COLO668 (cell line): ENCODE measurements at regions not wholly inside any gene's neighbourhood (a gene's known extent, or its start where the extent isn't known, plus 50 kb on each side); places are given as distances from the start of the nearest gene placed in this dataset.
A peak's percentile ranks its signal among the peaks of the same experiment; 100 is the strongest.

ENCODE experiments used
- DNase-seq: peaks from one replicate; lab custom pipeline; 2025; ENCODE audit not compliant: unreplicated experiment; lab: John Stamatoyannopoulos, UW

DNA sequence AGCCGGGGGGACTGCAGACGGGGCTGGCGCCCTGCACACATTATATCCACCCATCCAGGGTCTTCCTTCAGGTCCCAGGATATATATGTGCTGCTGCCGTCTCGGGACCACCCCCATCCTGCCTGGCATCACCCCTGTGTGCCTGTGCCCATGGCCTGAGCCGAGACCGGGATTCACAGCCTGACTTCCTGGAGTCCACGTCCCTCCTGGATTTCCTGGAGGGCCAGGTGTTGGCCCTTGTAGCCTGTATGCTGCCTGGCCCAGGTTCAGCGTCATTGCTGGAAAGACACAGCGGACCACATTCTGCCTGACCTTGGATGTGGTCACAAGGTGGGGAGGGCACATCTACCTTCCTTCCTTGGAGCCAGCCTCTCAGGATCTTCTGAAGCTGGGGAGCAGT is 551.1 kb downstream of the BRD1 start:
- no peak for DNase-seq

DNA sequence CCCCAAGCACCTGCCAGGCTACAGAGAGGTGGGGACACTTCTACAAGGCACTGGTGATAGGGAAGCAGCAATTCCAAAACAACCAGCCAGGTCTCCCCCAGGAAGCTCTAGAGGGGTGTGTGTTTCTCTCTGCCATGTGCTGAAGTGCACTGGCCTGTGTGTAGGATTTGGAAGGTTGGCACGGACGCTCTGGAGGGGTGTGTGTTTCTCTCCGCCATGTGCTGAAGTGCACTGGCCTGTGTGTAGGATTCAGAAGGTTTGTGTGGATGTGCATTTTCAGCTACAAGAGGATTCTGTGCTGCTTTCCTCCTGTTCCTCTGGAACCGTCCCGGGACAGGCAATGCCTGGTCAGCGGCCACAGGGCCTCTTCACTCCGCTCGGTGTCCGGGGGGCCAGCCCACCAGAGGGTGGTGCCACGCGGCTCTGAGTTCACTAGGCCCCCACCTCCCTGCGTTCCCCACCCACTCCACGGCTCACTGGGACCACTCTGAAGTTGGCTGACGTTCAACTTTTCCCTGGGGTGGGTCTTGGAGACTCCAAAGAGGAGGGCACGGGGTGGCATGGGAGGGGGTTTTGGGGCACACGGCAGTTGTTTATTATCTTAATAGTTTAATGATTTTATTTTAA is 552.8 kb downstream of the BRD1 start:
- DNase-seq = no peak

DNA sequence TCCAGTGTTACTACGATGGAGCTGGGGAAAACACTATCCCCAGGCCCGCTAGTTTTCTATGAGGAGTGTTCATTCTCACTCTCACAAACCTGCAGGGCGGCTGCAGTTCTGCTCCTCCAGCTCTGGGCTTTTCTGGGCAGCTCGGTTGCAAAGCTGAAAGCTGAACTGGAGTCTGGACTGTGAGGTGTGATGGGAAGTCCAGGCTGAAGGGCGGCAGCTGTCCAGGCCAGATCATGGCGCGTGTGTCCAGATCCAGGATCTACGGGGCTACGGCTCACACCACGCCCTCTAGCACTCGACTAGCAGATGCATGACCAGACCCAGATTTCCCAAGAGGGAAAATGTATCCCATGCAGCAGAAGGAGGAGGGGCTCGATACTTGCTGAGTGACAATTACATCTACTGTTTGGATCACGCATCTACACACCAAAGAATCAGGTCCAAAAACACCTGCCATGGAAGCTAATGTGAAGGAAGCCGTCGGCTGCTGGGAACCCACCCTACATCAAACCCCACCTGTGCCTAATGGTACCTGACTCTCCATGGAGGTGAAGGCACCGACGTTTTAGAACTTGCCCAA is 555.0 kb downstream of the BRD1 start:
- no peak for DNase-seq

DNA sequence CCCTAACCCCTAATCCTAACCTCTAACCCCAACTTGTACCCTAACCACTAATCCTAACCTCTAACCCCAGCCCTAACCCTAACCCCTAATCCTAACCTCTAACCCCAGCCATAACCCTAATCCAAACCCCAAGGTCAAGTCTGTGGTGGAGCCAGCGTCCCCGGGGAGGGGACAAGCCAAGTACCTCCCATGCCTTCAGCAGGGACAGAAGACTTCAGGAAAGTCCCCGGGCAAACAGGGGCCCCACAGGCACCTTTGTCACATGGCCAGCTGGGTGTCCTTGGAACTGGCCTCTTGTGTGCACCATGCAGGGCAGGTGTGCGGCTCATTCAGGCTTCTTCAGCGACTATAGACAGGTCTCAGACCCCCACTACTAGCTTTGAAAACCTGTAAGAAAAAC is 555.8 kb downstream of the BRD1 start:
- DNase-seq = no peak

DNA sequence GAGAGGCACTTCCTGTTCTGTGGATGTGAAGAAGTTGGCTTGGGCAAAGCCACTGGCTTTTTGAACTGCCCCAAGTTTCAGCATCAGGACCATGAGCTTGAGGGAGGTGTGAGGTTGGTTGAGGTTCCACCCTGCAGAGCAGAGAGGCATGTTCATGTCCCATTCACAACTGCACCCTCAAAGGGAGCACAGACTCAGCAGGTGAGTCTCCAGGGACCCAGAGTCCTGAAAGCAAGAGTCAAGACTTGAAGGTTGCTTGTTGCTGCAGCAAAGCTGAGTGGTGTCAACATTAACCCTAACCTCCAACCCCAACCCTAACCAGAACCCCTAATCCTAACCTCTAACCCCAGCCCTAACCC is 556.3 kb downstream of the BRD1 start:
- DNase-seq = no peak

DNA sequence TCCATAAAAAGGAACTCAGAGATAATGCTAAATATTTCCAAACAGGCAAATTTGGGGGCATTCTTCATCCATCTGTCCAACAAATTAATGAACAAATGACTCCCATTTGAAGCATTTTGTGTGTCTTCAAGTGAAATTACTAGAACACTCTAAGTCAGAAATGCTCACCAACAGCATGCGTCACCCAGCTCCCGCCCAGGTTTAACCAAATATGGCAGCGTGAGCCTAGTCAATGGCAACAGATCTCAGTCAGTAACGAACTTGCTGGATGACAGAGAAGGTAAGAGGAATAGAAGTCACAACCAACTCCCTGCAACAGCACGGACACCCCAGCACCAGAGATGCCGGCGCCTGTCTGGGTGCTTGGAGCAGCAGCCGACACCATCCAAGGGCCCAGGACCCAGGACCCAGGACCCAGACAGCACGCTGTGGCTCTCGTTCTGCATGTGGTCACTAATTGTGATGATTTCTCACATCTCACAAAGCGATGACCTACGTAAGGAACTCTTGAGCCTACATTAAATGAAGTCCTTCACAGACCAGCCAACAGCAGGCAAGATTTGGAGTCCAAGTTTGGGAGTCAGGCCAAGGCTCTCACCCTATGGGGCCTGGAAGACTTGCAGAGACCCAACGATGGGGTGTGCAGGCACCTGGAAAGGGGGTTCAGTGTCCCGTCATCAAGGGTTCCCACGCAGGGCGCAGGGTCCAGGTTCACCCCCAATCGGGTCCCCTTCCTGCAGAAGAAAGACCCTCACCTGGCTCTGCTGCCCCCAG is 556.9 kb downstream of the BRD1 start:
- no peak for DNase-seq

DNA sequence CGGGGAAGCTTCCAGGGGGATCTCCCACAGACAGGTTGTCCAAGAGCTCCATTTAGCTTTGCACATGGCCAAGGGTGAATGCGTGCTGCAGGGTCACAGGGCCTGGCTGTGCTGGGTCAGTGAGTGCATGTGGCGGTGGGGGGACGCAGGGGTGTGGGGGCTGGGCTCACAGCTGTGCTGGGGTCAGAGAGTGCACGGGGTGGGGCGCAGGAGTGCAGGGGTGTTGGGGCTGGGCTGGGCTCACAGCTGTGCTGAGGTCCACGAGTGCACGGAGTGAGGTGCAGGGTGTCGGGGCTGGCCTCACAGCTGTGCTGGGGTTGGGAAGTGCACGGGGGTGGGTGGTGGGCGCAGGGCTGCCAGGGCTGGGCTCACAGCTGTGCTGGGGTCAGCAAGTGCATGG is 557.7 kb downstream of the BRD1 start:
- no peak for DNase-seq

DNA sequence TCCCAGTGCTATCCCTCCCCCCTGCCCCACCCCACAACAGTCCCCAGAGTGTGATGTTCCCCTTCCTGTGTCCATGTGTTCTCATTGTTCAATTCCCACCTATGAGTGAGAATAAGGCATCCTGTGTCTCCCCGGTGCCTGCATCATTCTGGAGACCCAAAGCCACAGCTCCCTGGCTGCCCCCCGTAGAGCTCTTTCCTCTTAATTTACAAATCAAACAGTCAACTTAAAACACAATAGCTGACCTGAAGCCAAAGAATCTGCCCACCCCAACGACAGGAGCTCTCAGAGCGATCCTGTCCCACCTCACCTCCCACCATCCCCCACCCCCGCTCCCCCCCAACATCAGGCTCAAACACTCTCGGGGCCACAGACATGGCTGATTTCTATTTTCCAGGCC is 558.3 kb downstream of the BRD1 start:
- DNase-seq = no peak

DNA sequence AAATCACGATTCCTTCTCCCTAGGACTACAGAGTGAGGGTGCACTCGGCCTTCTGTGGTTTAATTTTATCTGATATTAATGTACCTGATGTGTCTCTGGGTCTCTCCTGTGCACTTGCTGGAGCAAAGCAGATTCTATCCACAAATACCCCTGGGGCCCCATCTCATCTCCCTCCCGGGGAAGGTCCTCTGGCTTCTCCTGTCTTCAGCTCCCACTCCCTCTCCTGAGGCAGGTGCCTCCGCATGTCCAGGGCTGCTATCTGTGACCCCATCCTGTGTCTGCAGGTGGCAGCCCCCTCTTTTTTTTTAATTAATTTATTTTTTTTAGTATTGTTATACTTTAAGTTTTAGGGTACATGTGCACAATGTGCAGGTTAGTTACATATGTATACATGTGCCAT is 558.7 kb downstream of the BRD1 start:
- DNase-seq = no peak

DNA sequence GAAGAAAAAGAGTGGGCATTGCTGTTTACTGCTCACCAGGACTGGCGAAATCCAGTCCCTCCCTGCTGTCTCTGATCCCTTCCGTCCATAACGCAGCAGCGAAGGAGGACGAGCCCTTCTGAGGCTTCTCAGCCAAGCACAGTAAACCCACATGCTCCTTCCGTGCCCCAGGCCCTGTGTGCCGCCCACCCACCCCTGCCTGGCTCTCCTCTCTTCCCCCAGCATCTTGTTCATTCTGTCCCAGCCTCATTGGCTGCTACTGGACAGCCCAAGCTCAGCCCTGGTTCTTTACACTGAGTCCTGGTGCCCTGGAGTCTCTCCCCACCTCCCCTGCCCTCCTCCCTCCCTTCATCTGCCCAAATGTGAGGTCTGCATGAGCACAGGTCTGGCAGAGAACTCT is 559.7 kb downstream of the BRD1 start:
- no peak for DNase-seq

DNA sequence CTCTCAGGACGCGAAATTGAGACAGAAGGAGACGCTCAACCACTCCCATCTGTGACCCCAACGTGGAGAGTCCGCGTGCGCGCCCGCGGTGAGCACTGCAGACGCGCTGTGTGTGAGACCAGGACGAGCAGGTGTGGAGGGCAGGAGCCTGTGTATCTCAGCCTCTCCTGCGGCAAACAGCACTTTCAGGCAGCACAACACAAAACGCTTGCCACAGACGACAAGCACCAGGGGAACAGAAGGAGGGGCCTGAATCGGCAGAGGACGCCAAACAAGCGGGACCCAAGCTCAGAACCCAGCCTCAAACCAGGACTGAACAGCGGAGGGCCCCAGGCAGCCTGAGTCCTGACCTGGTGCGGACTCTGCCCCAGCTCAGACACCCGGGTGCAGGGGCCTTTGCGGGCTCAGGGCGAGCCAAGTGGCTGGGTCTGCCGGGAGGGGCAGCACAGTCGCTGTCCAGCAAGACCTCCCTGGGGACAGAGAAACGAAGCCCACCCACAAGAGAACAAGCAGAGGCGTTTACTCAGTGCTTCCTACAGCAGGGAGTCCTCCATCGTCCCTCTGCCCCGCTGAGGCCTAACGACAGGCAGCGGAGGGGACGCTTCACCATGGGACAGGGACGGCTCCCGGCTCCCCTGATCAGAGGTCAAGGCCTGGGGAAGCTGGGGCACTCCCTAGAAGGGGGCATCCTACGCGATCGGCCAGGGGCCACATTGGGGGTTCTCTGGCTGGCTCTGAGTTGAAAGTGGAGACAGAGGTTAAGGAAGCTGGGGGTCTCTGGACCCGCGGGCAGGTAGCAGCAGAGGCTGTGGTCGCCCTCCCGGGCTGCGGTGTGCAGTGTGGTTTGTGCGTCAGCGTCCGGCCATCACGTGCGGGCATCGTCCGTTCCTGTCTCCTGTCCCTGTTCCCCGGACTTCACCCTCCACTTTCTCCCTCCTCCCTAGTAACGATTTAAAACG is 560.8 kb downstream of the BRD1 start:
- DNase-seq = peak; percentile 24

DNA sequence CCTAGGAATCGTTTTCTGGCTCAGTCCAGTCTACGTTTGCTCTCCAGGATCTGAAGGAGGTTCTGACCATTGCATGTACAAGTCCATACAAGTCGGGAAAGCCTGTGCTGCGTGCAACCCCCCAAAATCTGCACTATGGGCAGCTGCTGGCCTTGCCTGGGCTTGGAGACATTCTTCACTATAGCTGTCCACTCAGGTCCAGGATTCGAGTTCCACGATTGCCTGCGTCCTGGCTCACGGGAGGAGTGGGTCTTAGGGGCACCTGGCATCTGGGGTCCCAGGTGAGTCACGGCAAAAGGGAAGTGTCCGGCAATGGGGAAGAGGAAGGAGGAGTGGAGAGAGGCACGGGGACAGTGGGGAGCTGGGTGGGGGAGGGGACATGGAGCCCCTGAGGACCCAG is 563.0 kb downstream of the BRD1 start:
- no peak for DNase-seq

DNA sequence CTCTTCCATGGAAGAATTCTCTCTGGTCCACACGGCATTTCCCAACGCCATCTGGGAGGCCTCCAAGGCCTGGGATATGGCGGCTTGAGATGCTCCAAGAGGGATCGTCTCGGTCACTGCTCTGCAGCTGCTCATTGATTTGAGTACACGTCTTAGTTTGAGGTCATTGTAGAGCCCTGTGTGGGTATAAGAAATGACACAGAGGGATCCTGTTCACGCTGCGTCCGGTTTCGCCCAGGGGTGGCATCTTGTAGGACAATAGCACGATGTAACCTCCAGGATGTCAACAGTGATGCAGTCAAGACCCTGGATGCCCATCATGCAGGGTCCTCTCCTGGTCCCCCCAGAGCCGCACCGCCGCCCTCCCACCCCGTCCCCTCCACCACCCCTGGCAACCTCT is 564.6 kb downstream of the BRD1 start:
- no peak for DNase-seq

DNA sequence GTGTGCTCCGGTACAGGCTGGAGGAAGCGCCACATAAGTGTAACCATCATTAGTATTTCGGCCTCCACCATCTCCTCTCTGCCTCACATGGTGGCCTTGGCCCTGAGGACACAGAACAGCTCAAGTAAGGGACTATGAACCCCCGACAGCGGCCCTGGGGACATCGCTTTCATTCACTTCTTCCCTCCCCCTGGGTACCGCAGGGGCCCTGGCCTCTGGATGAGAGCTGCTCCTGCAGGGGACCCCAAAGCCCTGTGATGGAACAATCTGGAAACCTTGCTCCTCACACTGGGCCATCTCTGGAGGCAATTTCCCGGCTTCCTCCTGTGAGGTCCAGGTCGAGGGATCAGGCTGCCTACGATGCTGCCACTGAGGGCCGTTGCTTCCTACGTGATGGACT is 565.5 kb downstream of the BRD1 start:
- no peak for DNase-seq

DNA sequence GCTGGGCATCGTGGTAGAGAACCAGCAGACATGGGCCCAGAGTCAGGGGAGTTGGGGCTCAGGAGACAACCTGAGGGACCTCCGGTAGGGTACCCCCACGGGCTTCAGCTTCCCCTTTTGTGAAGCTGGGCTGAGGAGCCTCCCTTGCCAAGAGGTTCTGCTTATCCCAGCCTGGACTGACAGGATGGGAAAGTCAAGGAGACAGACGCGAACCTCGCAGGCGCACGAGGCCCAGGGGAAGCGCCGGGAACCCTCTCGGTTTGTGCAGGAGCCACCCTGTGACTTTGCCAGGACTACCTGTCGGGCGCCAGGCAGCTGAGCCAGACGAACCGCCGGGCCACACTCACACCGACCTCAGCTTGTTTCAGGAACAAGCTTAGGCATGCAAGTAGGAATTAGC is 566.1 kb downstream of the BRD1 start:
- DNase-seq = no peak

DNA sequence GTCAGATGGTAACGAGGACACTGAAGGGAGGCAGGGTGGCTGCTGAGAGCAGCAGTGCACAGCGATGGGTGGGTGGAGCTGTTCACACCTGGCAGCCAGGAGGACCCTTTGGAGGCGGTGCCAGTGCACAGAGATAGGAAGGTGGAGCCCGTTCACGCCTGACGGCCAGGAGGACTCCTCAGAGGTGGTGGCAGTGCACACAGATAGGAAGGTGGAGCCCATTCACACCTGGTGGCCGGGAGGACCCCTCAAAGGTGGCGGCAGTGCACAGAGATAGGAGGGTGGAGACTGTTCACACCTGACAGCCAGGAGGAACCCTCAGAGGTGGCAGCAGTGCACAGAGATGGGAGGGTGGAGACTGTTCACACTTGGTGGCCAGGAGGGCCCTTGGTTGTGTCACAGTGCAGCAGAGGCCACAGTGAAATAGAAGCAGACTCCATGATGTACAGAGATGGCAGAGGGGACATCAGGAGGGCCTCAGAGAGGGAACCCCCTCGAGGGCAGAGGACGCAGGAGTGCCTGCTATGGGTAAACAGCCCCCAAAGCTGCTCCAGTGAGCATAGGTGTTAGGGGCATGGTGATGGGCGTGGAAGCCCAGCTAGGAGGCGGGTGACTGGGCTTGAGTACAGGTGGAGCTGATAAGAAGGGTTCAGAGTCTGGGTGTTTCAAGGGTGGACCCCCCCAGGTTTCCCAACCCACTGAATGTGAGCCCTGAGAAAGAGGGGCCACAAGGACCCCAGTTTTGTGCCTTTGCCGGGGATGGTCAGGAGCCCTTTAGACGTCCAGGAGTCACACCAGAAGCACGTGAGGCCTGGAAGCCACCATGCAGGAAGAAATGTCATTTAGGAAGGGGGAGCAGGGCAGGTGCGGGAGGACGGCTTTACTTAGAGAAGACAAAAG is 566.7 kb downstream of the BRD1 start:
- no peak for DNase-seq

DNA sequence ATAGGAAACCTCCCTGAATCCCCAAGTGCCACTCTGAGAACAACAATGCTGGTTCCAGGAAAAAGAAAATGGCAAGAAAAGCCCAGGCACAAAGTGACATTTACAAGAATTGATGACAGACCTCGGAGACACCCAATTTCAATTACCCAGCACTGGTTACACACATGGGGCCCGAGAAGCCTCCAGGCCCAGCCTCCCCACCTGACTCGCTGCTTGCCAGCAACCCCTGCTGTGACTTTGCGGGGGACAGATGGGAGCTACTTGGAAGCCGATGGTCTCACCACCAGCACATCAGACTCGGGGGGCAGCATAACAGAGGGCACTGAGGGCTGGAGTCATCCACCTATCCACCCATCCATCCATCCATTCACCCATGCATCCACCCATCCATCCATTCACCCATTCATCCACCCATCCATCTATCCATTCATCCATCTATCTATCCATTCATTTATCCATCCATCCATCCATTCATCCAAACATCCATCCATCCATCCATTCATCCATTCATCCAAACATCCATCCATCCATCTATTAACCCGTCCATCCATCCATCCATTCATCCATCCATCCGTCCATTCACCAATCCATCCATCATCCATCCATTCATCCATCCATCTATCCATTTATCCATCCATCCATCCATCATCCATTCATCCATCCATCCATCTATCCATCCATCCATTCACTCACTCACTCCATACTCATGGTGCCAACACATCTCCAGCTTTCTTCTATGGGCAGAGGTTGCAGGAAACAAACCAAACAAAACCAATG is 567.6 kb downstream of the BRD1 start:
- no peak for DNase-seq

DNA sequence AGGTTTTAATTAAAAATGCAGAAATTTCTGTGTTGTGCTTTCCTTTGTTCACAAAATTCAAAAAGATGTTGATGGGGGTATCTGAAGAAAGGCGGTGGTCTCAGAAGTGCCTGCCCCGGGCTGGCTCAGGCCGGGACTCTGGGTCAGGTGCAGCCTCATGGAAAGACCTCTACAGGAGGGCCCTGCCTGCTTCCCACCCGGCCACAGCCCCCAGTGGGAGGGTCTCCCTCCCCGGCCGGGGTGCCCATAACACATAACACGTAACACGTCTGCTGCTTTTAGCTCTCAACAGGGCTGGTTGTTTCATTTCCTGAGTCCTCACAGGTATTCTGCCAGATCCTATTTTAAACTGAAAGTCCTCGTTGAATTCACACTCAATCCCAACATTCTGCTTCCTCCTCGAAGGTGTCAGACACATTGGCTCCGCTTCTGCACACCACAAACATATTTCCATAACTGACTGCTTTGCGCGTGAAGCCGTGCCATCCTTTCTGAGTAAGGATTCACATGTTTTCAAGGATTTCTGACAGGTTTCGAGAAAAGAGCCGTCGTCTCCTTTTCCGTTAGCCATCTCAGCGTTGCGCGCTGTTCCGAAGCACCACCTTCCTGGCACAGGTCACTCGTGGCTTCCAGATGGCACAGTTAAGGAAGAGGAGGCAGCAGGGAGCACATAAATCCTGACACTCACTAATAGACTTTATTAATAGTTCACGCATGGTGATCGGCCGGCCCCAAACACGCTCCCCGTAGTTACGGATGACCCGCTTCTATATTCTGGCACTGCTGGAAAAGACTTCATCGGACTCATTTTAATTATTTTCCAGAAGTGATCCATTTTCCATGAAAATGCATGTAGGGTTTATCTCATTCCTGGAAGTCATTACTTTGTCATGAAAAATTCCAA is 569.3 kb downstream of the BRD1 start:
- no peak for DNase-seq

DNA sequence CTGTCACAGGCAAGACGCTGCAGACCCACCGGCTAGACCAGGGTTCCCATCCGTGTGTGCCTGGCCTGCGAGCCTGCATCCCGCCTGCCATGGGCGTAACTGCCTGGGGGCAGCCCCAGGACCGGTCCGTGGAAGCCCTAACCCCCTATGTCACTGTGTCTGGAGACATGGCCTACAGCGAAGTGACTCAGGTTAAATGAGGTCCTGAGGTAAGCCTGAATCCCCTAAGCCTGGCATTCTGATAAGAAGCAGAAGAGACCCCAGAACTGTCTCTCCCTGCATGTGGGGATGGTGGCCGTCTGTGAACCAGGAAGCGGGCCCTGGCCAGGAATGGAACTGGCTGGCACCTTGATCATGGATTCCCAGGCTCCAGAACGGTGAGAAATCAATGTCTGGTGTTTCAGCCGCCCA is 570.1 kb downstream of the BRD1 start:
- DNase-seq = no peak
